Bone marrow (tissue), 2 donors: ENCODE measurements at regions not wholly inside any gene's neighbourhood (a gene's known extent, or its start where the extent isn't known, plus 50 kb on each side); places are given as distances from the start of the nearest gene placed in this dataset.

ENCODE experiments used
- DNase-seq, 2 donors: peaks; one replicate each; lab custom pipeline; 2025; lab: John Stamatoyannopoulos, UW

DNA sequence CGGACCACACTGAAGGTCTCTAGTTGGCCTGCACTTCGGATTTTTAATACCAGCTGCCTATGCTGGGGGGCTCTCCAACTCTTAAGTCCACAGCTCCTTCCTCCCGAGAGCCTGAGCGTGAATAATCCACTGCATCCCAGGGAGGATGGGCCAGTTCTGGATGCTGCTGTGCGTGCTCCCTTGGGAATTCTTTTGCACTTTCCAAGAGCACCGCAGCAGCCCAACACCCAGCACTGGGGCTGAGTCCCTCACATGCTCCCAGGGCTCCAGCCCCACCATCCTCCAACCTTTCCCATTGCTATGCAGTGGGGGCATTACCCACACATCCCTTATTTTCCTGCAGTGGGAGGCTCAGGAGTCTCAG is 136.4 kb upstream of the IQSEC1 start:
- no peak for DNase-seq

DNA sequence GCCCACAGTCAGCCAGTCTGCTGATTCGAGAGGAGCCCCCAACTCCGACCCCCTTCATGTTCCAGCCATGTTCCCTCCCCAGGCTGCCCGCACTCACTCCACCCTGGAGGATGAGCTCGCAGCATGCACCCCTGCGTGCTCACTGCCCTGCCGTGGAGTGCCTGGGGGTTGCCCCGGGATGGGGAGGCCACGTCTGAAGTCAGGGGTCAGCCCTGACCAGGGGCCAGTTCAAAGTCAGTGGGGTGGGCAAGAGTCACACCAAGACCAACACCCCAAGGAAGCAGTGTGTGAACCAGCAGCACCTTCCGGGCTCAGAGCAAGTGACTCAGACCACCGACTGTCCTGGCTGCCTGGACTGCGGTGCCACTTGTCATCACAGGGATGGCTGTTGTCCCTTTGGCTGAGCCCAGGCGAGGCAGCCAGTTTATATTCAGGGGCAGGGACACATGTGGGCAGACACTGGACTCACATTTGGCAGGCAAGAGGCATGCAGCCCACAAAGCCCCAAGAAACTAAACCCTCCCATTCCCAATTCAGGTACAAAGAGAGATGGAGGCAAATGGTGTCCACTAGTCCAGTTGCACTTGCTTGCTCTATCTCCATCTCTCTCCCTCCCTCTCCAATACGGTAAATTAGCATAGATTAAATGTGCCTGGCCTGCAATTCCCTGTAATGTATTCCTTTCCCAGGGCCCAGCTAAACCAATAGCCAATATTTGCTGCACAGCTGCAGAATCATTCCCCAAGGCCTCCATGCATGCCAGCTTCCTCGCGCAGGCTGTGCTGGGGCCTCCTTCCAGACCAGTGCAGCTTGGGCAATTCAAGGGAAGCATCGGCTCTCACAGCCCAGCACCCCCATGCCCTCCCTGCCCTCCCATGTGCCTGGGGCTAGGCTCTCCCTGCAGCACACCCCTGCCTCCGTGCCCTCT is 135.7 kb upstream of the IQSEC1 start:
- no peak for DNase-seq

DNA sequence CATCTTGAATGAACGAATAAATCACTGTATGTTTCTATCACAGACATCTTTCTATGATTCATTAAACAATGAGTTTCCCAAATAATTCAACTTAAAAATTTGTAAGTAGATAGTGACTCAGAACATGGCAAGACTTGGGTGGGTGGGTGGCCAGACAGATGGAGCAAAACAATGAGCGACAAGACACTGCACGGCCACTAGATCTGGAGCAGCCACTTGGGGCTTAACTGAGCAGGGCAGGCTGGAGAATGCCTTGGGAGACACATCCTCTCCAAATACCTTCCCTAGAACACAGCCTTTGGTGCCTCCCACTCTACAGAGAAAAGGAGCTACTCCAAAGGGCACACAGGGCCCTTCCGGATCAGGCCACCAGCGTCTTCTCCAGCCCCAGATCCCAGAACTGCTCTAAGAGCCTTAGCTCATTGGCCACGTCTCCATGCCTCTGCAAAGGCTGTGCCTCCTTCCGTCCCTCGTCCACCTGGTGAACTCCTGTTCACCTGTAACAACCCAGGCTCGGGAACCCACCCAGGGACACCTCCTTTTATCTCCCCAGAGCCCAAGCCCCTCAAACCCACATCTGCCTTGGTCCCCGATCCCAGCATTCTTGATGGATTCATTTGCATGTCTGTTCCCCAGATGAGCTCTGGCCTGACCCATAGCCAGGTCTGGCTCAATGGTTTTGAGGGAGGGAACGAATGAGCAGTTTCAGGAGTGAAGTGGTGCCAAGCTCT is 134.9 kb upstream of the IQSEC1 start:
- DNase-seq, result no peak

DNA sequence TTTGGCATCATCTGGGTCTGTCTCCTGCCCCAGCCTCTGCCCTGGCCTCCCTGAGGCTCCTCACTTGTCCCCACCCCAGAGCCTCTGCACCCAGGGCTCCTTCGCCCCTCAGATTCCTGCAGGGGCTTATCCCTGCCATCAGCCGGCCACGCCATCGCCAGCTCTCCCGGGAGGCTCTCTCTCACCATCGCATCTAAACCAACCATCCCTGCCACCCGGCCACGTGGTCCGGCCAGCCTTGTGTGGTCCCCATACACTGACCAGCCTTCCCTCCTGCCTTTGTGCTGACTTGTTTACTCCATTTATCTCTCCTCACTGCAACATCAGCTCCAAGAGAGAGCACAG is 134.3 kb upstream of the IQSEC1 start:
- DNase-seq, result no peak

DNA sequence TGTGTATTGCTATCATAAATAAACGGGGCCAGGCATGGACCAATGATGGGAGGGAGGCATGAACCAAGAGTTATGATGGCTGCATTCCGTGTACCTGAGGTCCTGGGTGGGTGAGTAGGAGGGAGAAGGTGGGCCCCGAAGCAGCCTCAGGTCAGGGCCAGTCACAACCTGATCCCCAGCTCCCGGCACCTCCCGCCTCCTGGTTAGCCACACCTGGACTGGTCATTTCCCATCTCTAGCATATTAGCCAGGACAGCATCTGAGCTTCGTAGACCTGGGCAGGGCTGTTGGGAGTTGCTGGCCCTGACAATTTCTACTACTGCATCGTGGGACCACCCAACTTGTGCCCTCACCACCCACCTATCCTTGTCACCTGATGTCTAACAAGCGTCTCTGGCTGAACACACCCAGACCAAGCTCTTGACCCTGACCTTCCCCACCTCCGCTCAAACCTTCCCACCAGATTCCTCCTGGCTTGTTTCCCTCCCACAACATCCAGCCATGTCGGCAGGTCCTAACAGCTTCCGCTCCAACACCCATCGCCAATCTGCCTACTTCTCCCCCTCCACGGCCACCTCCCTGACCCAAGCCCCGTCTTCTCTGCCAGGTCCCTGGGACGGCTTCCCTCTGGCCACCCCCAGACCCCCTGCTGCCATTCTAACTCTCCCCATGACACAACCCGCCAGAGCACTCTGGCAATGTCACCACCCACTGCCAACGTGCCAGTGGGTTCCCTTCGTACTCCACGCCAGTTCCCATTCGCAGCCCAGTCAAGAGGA is 133.8 kb upstream of the IQSEC1 start:
- no peak for DNase-seq

DNA sequence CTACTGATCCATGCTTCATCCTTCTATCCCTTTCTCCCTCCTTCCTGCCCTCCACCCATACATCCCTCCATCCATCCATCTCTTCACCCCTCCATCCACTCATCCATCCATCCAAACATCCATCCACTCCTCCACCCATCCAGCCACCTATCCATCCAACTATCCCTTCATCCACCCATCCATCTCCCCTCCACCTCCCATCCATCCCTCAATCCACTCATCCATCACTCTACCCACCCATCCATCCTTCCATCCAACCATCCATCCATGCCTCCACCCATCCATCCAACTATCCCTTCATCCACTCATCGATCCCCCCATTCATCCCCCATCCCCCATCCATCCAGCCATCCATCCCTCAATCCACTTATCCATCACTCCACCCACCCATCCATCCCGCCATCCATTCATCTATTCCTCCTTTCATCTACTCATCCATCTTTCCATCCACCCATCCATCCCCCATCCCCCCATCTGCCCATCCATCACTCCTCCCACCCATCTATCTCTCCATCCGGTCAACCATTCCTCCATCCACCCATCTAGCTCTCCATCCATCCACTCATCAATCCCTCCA is 132.4 kb upstream of the IQSEC1 start:
- DNase-seq, result no peak

- DNase-seq, result no peak
These were observed 130.9 kb upstream of the IQSEC1 start for GRCh38 chr3:13204177-13204581.

- no peak for DNase-seq
These were observed 130.4 kb upstream of the IQSEC1 start for GRCh38 chr3:13203398-13204176.

DNA sequence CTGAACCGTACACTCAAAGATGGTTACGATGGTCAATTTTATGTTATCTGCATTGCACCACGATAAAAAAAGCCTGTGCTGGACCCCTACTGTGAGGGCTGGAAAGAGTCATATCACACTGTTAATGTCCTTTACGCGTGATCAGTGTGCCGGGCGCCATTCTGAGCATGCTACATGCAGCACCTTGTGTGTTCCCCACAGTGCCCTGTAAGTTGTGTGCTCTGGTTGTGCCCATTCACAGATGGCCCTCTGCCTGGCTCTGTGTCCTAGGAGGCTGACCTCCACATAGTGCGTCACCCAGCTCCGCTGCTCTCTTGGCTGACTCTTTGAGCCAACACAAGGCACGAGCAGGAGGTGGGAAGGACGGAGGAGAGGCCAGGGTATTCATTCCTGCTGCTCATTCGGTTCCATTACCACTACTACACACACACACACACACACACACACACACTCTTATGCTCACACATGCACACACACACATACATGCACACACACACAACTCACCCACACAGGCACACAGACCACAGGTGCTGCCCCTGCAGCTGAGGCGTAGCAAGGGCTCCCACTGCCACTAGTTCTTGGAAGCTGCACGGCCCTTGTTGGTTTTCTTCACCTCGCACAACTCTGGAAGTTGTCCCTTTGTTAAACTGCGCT is 129.6 kb upstream of the IQSEC1 start:
- no peak for DNase-seq

DNA sequence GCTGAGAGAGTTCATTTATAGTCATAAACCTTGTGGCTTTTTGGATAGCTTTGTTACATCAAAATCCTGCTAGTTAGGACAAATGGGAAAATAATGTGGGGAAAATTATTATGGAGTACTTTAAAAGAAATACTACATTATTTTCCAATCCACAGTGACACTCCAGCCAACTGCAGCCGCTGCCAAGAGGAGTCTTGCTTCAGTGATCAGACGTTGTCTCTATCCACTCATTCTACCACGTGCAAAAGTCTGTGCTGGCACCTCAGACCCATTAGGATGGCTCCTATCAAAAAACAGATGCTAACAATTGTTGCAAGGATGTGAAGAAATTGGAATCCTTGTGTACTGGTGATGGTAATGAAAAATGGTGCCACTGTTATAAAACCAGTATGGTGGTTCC is 128.6 kb upstream of the IQSEC1 start:
- DNase-seq, result no peak

GRCh38 chr3:13200946-13201345 is 127.7 kb upstream of the IQSEC1 start:
- no peak for DNase-seq

DNA sequence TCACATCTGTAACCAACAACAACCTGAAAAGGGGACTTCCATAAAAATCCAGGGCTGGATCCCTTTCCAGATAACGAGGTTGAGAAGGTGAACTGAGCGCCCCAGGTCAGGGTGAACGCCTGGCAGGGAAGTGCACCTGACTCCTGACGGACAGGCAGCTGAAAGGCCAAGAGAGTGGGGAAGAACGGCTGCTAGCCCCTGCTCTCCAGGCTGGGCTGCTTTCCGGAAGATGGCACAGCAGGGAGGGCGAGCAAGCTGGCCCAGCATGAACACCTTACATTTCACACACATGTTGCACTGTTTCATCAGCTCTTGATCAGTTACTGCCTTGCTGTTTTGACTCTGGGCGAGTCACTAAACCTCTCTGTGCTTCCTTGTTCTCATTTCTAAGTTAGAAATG is 127.2 kb upstream of the IQSEC1 start:
- no peak for DNase-seq

GRCh38 chr3:13199899-13200451 is 126.7 kb upstream of the IQSEC1 start:
- DNase-seq, result no peak

- no peak for DNase-seq
These were observed 126.0 kb upstream of the IQSEC1 start for GRCh38 chr3:13199006-13199776.

DNA sequence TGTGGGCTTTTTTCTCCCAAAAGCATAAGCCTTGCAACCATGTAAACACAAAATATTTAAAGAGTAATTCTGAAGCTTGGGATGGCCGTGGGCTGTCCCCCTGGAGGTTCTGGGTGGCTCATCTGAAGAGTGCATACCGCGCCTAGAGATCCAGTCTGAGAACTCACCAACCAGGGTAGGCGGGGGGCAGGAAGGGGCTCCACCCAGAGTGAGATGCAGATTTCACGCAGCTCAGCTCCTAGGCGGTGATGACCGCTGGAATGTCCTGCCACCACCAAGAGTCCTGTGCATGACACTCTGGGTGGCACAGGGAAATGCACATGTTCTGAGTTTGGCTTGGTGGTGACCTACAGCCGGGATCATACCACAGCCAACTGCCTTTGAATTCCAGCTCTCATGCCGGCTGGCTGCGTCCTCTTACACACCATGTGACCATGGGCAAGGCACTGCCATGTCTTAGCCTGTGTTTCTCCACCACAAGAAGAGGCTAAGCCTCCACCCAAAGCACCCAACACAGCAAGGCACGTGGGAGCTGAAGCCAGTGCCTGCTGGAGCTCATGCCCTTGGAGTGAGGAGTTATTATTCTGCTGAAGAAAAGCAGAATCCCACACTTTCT is 125.1 kb upstream of the IQSEC1 start:
- DNase-seq, result no peak

DNA sequence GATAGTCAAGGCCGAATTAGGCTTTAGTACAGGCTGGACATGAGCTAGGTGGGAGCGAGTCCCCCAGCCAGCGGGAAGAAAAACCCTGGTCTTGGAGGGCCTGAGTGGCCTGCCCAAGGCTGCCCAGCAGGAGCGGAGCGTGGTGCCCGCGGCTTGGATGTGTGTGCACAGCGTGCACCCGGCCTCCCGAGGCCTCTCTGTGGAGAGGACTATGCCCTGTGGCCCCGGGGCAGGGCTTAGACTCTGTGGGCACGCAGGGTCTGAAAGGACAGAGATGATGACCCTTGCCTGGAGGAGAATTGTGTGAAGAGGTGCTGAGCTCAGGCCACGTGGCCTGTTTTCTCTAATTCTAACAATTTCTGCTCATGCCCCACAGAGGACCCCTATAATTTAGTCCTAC is 124.6 kb upstream of the IQSEC1 start:
- DNase-seq, result no peak

GRCh38 chr3:13197281-13197680 is 124.1 kb upstream of the IQSEC1 start:
- DNase-seq, result no peak

GRCh38 chr3:13195374-13195773 is 122.1 kb upstream of the IQSEC1 start:
- DNase-seq, result no peak
